ENCODE measurements at regions not wholly inside any gene's neighbourhood (a gene's known extent, or its start where the extent isn't known, plus 50 kb on each side); places are given as distances from the start of the nearest gene placed in this dataset.

- no peak for DNase-seq (ENCODE audit: low spot score)
- intact Hi-C loops (cut with DNase I), result no loop called here
Measured at GRCh38 chr4:8938623-8939022, 67.0 kb upstream of the HMX1 start.

DNA sequence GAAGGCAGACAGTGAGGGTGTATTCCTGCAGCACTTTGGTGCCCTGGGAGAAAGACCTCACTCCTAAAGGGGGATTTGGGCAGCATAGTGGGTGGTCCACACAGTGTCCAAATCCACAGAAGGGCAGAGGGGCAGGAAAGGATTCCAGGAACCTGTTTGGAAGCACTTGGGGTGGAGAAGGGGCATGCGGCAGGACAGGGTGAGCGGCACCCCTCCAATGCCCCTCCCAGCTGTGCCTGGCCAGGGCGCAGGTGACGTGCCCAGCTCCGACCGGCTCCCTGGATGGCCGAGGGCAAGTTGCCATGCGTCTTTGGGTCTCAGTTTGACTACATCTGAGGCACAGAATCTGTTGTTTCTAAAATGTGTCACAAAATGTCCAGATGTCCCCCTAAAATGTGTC, 66.5 kb upstream of the HMX1 start:
- intact Hi-C loops (cut with DNase I), result no loop called here
- DNase-seq (ENCODE audit: low spot score), result no peak

DNA sequence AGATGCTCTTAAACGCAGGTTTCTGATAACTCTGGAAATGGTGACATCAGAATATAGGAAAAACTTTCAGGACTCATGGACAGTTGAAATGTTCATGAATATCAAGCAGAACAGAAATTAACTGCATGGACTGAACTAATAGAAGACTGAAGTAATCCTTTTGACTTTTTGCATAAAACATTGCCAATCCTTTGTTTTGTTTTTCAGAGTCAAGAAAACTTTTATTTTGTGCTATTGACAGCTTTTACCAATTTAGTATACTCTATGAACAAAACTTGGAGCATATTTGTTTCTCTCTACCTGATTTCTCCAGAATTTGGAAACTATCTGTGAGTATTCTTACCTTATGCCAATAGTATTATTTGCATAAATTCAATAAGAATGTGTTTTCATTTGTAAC, 61.2 kb upstream of the HMX1 start:
- no peak for DNase-seq (ENCODE audit: low spot score)
- intact Hi-C loops (cut with DNase I), result no loop called here

DNA sequence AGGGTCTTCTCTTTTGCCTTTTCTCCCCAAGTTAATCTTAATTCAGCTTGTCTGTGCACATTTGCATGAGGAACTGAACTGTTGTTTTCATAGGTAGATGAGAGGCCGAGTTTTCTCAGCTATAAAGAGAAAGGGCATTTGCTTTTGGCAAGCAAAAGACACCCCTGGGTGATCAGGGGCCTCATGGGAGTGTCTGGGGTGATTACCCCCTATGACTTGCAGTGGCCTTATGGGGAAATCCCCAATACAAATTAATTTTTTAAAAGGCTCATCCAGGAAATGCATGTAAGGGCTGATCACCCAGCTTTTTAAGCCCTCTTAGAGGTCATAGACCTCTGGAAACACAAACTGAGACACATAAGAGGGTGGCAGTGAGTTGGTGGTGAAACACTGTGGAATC, 56.4 kb upstream of the HMX1 start:
- DNase-seq (ENCODE audit: low spot score), result no peak
- intact Hi-C loops (cut with DNase I), result no loop called here

- no peak for DNase-seq (ENCODE audit: low spot score)
- intact Hi-C loops (cut with DNase I), result no loop called here
Measured at GRCh38 chr4:8922481-8922880, 50.8 kb upstream of the HMX1 start.

DNA sequence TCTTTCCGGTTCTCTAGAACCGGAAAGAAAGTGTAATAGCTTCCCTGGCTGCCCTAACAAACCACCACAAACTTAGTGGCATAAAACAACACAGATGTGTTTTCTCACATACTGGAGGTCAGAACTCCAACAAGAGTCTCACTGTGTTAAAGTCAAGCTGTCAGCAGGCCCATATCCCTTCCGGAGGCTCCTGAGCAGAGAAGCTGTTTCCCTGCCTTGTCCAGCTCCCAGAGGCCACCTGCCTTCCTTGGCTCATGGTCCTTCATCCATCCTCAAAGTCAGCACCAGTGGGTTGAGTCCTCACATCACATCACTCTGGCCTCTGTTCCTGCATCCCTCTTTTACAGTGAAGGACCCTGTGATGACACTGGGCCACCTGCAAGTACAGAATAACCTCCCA, 49.8 kb upstream of the HMX1 start:
- intact Hi-C loops (cut with DNase I), result no loop called here
- DNase-seq (ENCODE audit: low spot score), result no peak

All from posterior vena cava (tissue), 2 donors.